ENCODE measurements at regions not wholly inside any gene's neighbourhood (a gene's known extent, or its start where the extent isn't known, plus 50 kb on each side); places are given as distances from the start of the nearest gene placed in this dataset.

GRCh38 chrY:7455626-7456025 lies 544.1 kb upstream of the AMELY start (continued):
- TF ChIP-seq ETS1 (IDR thresholded peaks at IDR 0.05) (no peak), EZH2phosphoT487 (IDR thresholded peaks at IDR 0.05; ENCODE audit: unreplicated experiment) (no peak), ZNF462 (CRISPR knock-in tag; IDR thresholded peaks at IDR 0.05) (no peak)

GRCh38 chrY:7453336-7453735 lies 541.8 kb upstream of the AMELY start:
- Histone ChIP-seq H3K27ac (ENCODE audit: low read depth) (no peak overlapping the region), H3K4me1 (ENCODE audit: insufficient read depth) (no peaks in the 10 kb centered on the region), H3K9me2 (ENCODE audit: insufficient read depth) (no peaks in the 10 kb centered on the region), H3K36me3 (ENCODE audit: insufficient read depth) (no peaks in the 10 kb centered on the region), H3K4me2 (no peak overlapping the region), H4K20me1 (replicated peaks; ENCODE audit: insufficient read depth) (no peaks in the 10 kb centered on the region), H3K27me3 (ENCODE audit: insufficient read depth) (no peaks in the 10 kb centered on the region), H3K79me2 (replicated peaks; ENCODE audit: insufficient read depth) (no peaks in the 10 kb centered on the region), H3F3A (replicated peaks; ENCODE audit: low read depth) (no peaks in the 10 kb centered on the region), H3K4me3 (no peak overlapping the region), H2AFZ (no peak overlapping the region)
- no peak for TF ChIP-seq REST (IDR thresholded peaks at IDR 0.05; ENCODE audit: unreplicated experiment)
- no peak for TF ChIP-seq ZNF114 (CRISPR knock-in tag; IDR thresholded peaks at IDR 0.05)
- no peak for TF ChIP-seq CTCF (conservative IDR thresholded peaks at IDR 0.05; ENCODE audit: low read depth in 2 of 2)
- Mint-ChIP-seq H3K27me3 (ENCODE audit: insufficient read depth, low read depth, poor library complexity) (no peaks in the 10 kb centered on the region), H3K27ac (no peak overlapping the region), H3K4me1 (no peaks in the 10 kb centered on the region), H3K9me3 (no peaks in the 10 kb centered on the region; the same call in 1 of the 3 replicates), H3K36me3 (ENCODE audit: low read depth) (no peaks in the 10 kb centered on the region; the same call in 2 of the 3 replicates), H3K4me3 (no peak overlapping the region)
- no peak for DNase-seq (ENCODE audit: low spot score)
- ATAC-seq = no peak

Data from GM23338 (cell line).